Fibroblast of lung (primary cell): ENCODE measurements at regions not wholly inside any gene's neighbourhood (a gene's known extent, or its start where the extent isn't known, plus 50 kb on each side); places are given as distances from the start of the nearest gene placed in this dataset.

Experiments used
- CTCF ChIP-seq, 2 donors: IDR thresholded peaks in 1 of 2; conservative IDR thresholded peaks in 1 of 2; 1 replicate in 1 of 2; 2 replicates in 1 of 2; pipeline ENCODE4 v1.5.1; 2011 to 2012; ENCODE audit warnings: low read length in 2 of 2, control low read depth in 1 of 2, inconsistent platforms in 1 of 2, low read depth in 1 of 2, mild to moderate bottlenecking in 1 of 2
- EZH2 ChIP-seq: IDR thresholded peaks from 2 replicates; pipeline ENCODE4 v1.5.1; 2012; ENCODE audit warnings: low read length, control low read depth, mild to moderate bottlenecking; ENCODE audit errors: missing control alignments

- TF ChIP-seq CTCF (conservative IDR thresholded peaks at IDR 0.05 in 1 of 2, IDR thresholded peaks at IDR 0.05 in 1 of 2; ENCODE audit: low read depth in 1 of 2, low read length in 2 of 2) (no peak), EZH2 (no peak)
Measured at GRCh38 chr2:8049851-8050571, 631.8 kb upstream of the ID2 start.
